CD4-positive, alpha-beta T cell (primary cell): ENCODE measurements at regions not wholly inside any gene's neighbourhood (a gene's known extent, or its start where the extent isn't known, plus 50 kb on each side); places are given as distances from the start of the nearest gene placed in this dataset.

Experiments
- ATAC-seq: fragments of 200-7000 bp; cut with Tn5 transposase; one replicate; pipeline ENCODE4 v1.10.0; 2022; ENCODE audit warnings: mild to moderate bottlenecking; ENCODE audit not compliant: poor library complexity
- CTCF ChIA-PET: fragments of 350-600 bp; sonication (Branson Sonifier 250); formaldehyde crosslinking; loops from one replicate; lab custom pipeline; 2021; ENCODE audit warnings: antibody characterized with exemption, inconsistent platforms; lab: Charles Lee
- POLR2A ChIA-PET: fragments of 350-600 bp; sonication (Branson Sonifier 250); formaldehyde crosslinking; loops from one replicate; lab custom pipeline; 2021; ENCODE audit warnings: antibody characterized with exemption, inconsistent platforms; lab: Charles Lee
- DNase-seq, 14 experiments: peaks; one replicate each; pipeline ENCODE4 v3.0.0-alpha.2; 2013 to 2020; ENCODE audit warnings: mixed read lengths in 2 of 14
- H3K27ac ChIP-seq, 2 donors: one replicate each; pipeline versions ENCODE4 v1.5.1 to v1.7.0; 2013; ENCODE audit warnings: low read length in 2 of 2, low read depth in 1 of 2, mild to moderate bottlenecking in 1 of 2
- H3K27me3 ChIP-seq, 2 experiments: 1 replicate in 1 of 2; 2 replicates in 1 of 2; pipeline versions ENCODE4 v1.6.1 to v1.7.0; 2013; ENCODE audit warnings: low read length in 2 of 2, control low read depth in 1 of 2, mild to moderate bottlenecking in 1 of 2, moderate library complexity in 1 of 2; ENCODE audit not compliant: insufficient read depth in 2 of 2, control insufficient read depth in 1 of 2
- H3K36me3 ChIP-seq: one replicate; pipeline ENCODE4 v1.6.1; 2013; ENCODE audit warnings: low read length, control low read depth; ENCODE audit not compliant: insufficient read depth
- H3K4me1 ChIP-seq: one replicate; pipeline ENCODE4 v1.6.1; 2013; ENCODE audit warnings: low read length, control low read depth; ENCODE audit not compliant: insufficient read depth
- H3K4me3 ChIP-seq: one replicate; pipeline ENCODE4 v1.5.1; 2013; ENCODE audit warnings: mild to moderate bottlenecking, low read length, moderate library complexity
- H3K9me3 ChIP-seq, 2 experiments: 1 replicate in 1 of 2; 2 replicates in 1 of 2; pipeline versions ENCODE4 v1.6.1 to v1.7.0; 2013; ENCODE audit warnings: low read length in 2 of 2, mild to moderate bottlenecking in 2 of 2, control low read depth in 1 of 2, moderate library complexity in 1 of 2; ENCODE audit not compliant: control insufficient read depth in 1 of 2, insufficient read depth in 1 of 2
- H3K27ac Mint-ChIP-seq: one replicate; pipeline ENCODE4 v1.8.0; 2020; ENCODE audit warnings: mixed read lengths
- H3K27me3 Mint-ChIP-seq: one replicate; pipeline ENCODE4 v1.8.0; 2021; ENCODE audit warnings: mixed read lengths
- H3K36me3 Mint-ChIP-seq: one replicate; pipeline ENCODE4 v1.8.0; 2021; ENCODE audit warnings: low read depth, mixed read lengths
- H3K4me1 Mint-ChIP-seq: one replicate; pipeline ENCODE4 v1.8.0; 2021; ENCODE audit warnings: low read depth, mixed read lengths
- H3K4me3 Mint-ChIP-seq: one replicate; pipeline ENCODE4 v1.8.0; 2020; ENCODE audit warnings: mild to moderate bottlenecking, mixed read lengths
- H3K9me3 Mint-ChIP-seq: one replicate; pipeline ENCODE4 v1.8.0; 2020; ENCODE audit warnings: mixed read lengths
- CTCF ChIP-seq: fragments of 200-600 bp; IDR thresholded peaks from one replicate; pipeline ENCODE4 v1.8.0; 2022; ENCODE audit warnings: antibody characterized with exemption, mild to moderate bottlenecking
- intact Hi-C, 2 experiments: fragments of 100-400 bp; cut with DNase I in 1 of 2; cut with micrococcal nuclease in 1 of 2; formaldehyde crosslinking; loops; one replicate each; pipeline versions ENCODE4 v1.15.1 to v1.9.0; 2023 to 2025; cut with DNase I, micrococcal nuclease

- DNase-seq (no peak), ATAC-seq (no peak)
- CTCF ChIA-PET = no interaction called here
- intact Hi-C loops = no loop called here
- peaks cover 0 to 5% of the 10 kb centered on the region in 2 experiments for H3K9me3 ChIP-seq
- H3K27me3 ChIP-seq = peaks cover 3 to 6% of the 10 kb centered on the region in 2 experiments
- H3K4me3 ChIP-seq = no peak overlapping the region
- no peak overlapping the region for H3K27ac Mint-ChIP-seq
- H3K36me3 ChIP-seq = no peaks in the 10 kb centered on the region
- no peak overlapping the region for H3K27ac ChIP-seq
- TF ChIP-seq CTCF = no peak
- H3K4me1 ChIP-seq = no peaks in the 10 kb centered on the region
- H3K36me3 Mint-ChIP-seq = no peaks in the 10 kb centered on the region
- no peak overlapping the region for H3K4me3 Mint-ChIP-seq
- POLR2A ChIA-PET = no interaction called here
- peaks cover 3% of the 10 kb centered on the region for H3K9me3 Mint-ChIP-seq
- no peaks in the 10 kb centered on the region for H3K4me1 Mint-ChIP-seq
- H3K27me3 Mint-ChIP-seq = peaks cover 22% of the 10 kb centered on the region
Measured at GRCh38 chr13:26880735-26881134, 120.1 kb upstream of the GPR12 start.

- Histone ChIP-seq H3K4me1 (no peaks in the 10 kb centered on the region), H3K27me3 (peaks cover 3 to 8% of the 10 kb centered on the region in 2 experiments), H3K36me3 (no peaks in the 10 kb centered on the region), H3K27ac (no peak overlapping the region), H3K9me3 (peaks cover 0 to 12% of the 10 kb centered on the region in 2 experiments), H3K4me3 (no peak overlapping the region)
- ChIA-PET CTCF (no interaction called here), POLR2A (no interaction called here)
- intact Hi-C loops = loop anchor here in 1 of 2 experiments (10.0 kb wide), 1 partner anchor 694 kb away; no protein-coding TSS in a partner anchor
- Mint-ChIP-seq H3K4me3 (no peak overlapping the region), H3K36me3 (no peaks in the 10 kb centered on the region), H3K4me1 (no peaks in the 10 kb centered on the region), H3K27me3 (peaks cover 20% of the 10 kb centered on the region), H3K27ac (no peak overlapping the region), H3K9me3 (peaks cover 3% of the 10 kb centered on the region)
- no peak for TF ChIP-seq CTCF
- DNase-seq (no peak), ATAC-seq (no peak)
Measured at GRCh38 chr13:26878438-26878837, 117.9 kb upstream of the GPR12 start.

GRCh38 chr13:26873386-26873698 lies 112.8 kb upstream of the GPR12 start:
- no peaks in the 10 kb centered on the region for H3K4me1 Mint-ChIP-seq
- ChIA-PET CTCF (interaction anchor here (1.2 to 1.6 kb wide), 3 partner anchors 12 to 167 kb away, joined by 3 to 6 read pairs (median 3); no protein-coding TSS in a partner anchor), POLR2A (interaction anchor here (1.1 kb wide), 1 partner anchor 21 kb away, joined by 3 read pairs; no protein-coding TSS in a partner anchor)
- no peaks in the 10 kb centered on the region for H3K36me3 Mint-ChIP-seq
- H3K4me3 Mint-ChIP-seq = no peak overlapping the region
- H3K27ac Mint-ChIP-seq = no peak overlapping the region
- no peak for ATAC-seq
- Histone ChIP-seq H3K27ac (no peak overlapping the region), H3K4me1 (no peaks in the 10 kb centered on the region), H3K36me3 (no peaks in the 10 kb centered on the region), H3K4me3 (no peak overlapping the region), H3K9me3 (peaks cover 0 to 23% of the 10 kb centered on the region in 2 experiments), H3K27me3 (peaks cover 4 to 26% of the 10 kb centered on the region in 2 experiments)
- H3K9me3 Mint-ChIP-seq = peaks cover 3% of the 10 kb centered on the region
- DNase-seq = no peak
- H3K27me3 Mint-ChIP-seq = peaks cover 20% of the 10 kb centered on the region
- TF ChIP-seq CTCF = no peak
- intact Hi-C loops = loop anchor here (2.0 to 10.0 kb wide), 2 partner anchors 167 to 689 kb away; no protein-coding TSS in a partner anchor
